ENCODE measurements at regions not wholly inside any gene's neighbourhood (a gene's known extent, or its start where the extent isn't known, plus 50 kb on each side); places are given as distances from the start of the nearest gene placed in this dataset.

DNA sequence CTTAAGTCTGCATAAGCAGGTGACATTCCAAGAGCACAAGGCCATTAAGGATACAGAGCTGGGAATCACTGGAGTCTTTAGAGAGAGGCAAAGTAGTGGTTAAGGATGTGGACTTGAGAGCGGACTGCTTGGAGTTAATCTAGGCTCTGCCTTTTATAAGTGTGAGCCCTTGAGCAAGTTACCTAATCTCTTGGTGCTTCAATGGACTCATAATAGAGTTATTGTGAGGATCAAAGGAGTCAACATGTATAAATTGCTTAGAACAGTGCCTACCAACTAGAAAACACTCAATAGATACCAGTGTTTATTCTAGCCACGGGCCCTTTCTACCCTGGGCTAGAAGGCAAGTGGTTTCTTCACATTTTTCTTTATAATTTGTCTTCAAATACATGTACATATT, 819.4 kb downstream of the NR2F1-AS1 start:
- Histone ChIP-seq H3K9me2 (replicated peaks; ENCODE audit: low read depth, low read length) (no peaks in the 10 kb centered on the region), H3K4me2 (ENCODE audit: low read depth, low read length, poor library complexity, severe bottlenecking) (no peak overlapping the region), H3K27me3 (ENCODE audit: insufficient read depth, low read length, poor library complexity, severe bottlenecking) (no peaks in the 10 kb centered on the region), H3F3A (ENCODE audit: low read depth) (no peaks in the 10 kb centered on the region), H3K79me2 (ENCODE audit: insufficient read depth, low read length) (no peaks in the 10 kb centered on the region), H4K20me1 (ENCODE audit: insufficient read depth, low read length, poor library complexity, severe bottlenecking) (no peaks in the 10 kb centered on the region), H3K4me3 (ENCODE audit: low read length, poor library complexity, severe bottlenecking) (no peak overlapping the region), H3K9ac (ENCODE audit: low read depth, low read length, poor library complexity, severe bottlenecking) (no peak overlapping the region), H3K36me3 (ENCODE audit: insufficient read depth, low read length) (no peaks in the 10 kb centered on the region), H2AFZ (ENCODE audit: low read length) (no peak overlapping the region), H3K4me1 (ENCODE audit: insufficient read depth, low read length, poor library complexity, severe bottlenecking) (no peaks in the 10 kb centered on the region), H3K9me3 (ENCODE audit: insufficient read depth, low read depth, low read length) (no peaks in the 10 kb centered on the region)
- TF ChIP-seq EZH2phosphoT487 (IDR thresholded peaks at IDR 0.05; ENCODE audit: borderline replicate concordance), result no peak
- TF ChIP-seq, protein P1, sequence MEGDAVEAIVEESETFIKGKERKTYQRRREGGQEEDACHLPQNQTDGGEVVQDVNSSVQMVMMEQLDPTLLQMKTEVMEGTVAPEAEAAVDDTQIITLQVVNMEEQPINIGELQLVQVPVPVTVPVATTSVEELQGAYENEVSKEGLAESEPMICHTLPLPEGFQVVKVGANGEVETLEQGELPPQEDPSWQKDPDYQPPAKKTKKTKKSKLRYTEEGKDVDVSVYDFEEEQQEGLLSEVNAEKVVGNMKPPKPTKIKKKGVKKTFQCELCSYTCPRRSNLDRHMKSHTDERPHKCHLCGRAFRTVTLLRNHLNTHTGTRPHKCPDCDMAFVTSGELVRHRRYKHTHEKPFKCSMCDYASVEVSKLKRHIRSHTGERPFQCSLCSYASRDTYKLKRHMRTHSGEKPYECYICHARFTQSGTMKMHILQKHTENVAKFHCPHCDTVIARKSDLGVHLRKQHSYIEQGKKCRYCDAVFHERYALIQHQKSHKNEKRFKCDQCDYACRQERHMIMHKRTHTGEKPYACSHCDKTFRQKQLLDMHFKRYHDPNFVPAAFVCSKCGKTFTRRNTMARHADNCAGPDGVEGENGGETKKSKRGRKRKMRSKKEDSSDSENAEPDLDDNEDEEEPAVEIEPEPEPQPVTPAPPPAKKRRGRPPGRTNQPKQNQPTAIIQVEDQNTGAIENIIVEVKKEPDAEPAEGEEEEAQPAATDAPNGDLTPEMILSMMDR (conservative IDR thresholded peaks at IDR 0.05; ENCODE audit: low read length), result no peak

DNA sequence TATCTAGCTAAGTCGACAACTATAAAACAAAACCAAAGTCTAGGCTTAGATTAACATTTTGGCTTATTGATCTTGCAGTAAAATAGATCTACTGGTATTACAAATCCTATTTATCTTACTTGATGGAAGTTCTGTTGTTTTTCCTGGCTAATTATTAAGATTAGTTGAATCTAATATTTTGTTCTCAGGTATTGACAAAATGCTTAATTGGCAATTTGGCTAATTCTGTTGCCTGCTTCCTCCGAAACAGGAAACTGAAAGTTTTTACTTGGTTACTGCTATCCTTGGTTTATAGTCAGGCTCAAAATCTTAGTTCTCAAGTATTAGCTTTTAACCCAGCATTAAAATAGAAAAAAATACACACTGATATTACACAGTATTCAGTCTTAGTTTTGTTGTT, 820.5 kb downstream of the NR2F1-AS1 start:
- Histone ChIP-seq H4K20me1 (ENCODE audit: insufficient read depth, low read length, poor library complexity, severe bottlenecking) (no peaks in the 10 kb centered on the region), H3K9ac (ENCODE audit: low read depth, low read length, poor library complexity, severe bottlenecking) (no peak overlapping the region), H3K79me2 (ENCODE audit: insufficient read depth, low read length) (no peaks in the 10 kb centered on the region), H3K9me2 (replicated peaks; ENCODE audit: low read depth, low read length) (no peaks in the 10 kb centered on the region), H3F3A (ENCODE audit: low read depth) (no peaks in the 10 kb centered on the region), H3K27me3 (ENCODE audit: insufficient read depth, low read length, poor library complexity, severe bottlenecking) (no peaks in the 10 kb centered on the region), H3K4me1 (ENCODE audit: insufficient read depth, low read length, poor library complexity, severe bottlenecking) (no peaks in the 10 kb centered on the region), H3K4me3 (ENCODE audit: low read length, poor library complexity, severe bottlenecking) (no peak overlapping the region), H2AFZ (ENCODE audit: low read length) (no peak overlapping the region), H3K4me2 (ENCODE audit: low read depth, low read length, poor library complexity, severe bottlenecking) (no peak overlapping the region), H3K9me3 (ENCODE audit: insufficient read depth, low read depth, low read length) (no peaks in the 10 kb centered on the region), H3K36me3 (ENCODE audit: insufficient read depth, low read length) (no peaks in the 10 kb centered on the region)
- no peak for TF ChIP-seq EZH2phosphoT487 (IDR thresholded peaks at IDR 0.05; ENCODE audit: borderline replicate concordance)
- TF ChIP-seq, protein P1 (conservative IDR thresholded peaks at IDR 0.05; ENCODE audit: low read length), result no peak

DNA sequence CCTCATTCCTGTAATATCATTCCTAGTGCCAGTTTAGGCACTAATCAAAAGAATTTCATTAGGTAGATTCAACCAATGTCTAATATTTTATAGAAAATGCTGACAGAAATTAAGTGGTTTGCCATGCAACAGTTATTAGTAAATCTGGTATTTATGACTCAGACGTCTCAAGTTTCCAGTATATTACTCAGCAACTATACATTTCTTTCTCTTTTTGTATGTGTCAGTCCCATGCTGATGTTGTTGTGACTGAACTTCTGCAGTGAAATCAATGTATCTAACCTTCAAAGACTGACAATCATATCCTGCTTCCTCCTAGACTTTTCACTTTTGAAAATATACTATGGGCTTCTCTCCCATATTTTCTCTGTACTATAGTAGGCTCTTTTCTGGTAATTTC, 822.5 kb downstream of the NR2F1-AS1 start:
- Histone ChIP-seq H3K36me3 (ENCODE audit: insufficient read depth, low read length) (no peaks in the 10 kb centered on the region), H3K9me3 (ENCODE audit: insufficient read depth, low read depth, low read length) (no peaks in the 10 kb centered on the region), H3K4me1 (ENCODE audit: insufficient read depth, low read length, poor library complexity, severe bottlenecking) (no peaks in the 10 kb centered on the region), H2AFZ (ENCODE audit: low read length) (no peak overlapping the region), H3F3A (ENCODE audit: low read depth) (no peaks in the 10 kb centered on the region), H3K9me2 (replicated peaks; ENCODE audit: low read depth, low read length) (no peaks in the 10 kb centered on the region), H3K4me3 (ENCODE audit: low read length, poor library complexity, severe bottlenecking) (no peak overlapping the region), H3K79me2 (ENCODE audit: insufficient read depth, low read length) (no peaks in the 10 kb centered on the region), H3K9ac (ENCODE audit: low read depth, low read length, poor library complexity, severe bottlenecking) (no peak overlapping the region), H4K20me1 (ENCODE audit: insufficient read depth, low read length, poor library complexity, severe bottlenecking) (no peaks in the 10 kb centered on the region), H3K4me2 (ENCODE audit: low read depth, low read length, poor library complexity, severe bottlenecking) (no peak overlapping the region), H3K27me3 (ENCODE audit: insufficient read depth, low read length, poor library complexity, severe bottlenecking) (no peaks in the 10 kb centered on the region)
- TF ChIP-seq, protein P1 (conservative IDR thresholded peaks at IDR 0.05; ENCODE audit: low read length), result no peak
- TF ChIP-seq EZH2phosphoT487 (IDR thresholded peaks at IDR 0.05; ENCODE audit: borderline replicate concordance), result no peak

Measured in Loucy (cell line).